ENCODE measurements at regions not wholly inside any gene's neighbourhood (a gene's known extent, or its start where the extent isn't known, plus 50 kb on each side); places are given as distances from the start of the nearest gene placed in this dataset.

GRCh38 chr14:104393898-104394381 is 185.6 kb upstream of the C14orf180 start:
- TF ChIP-seq TARDBP (IDR thresholded peaks at IDR 0.05) (no peak), BHLHE40 (IDR thresholded peaks at IDR 0.05; ENCODE audit: borderline replicate concordance) (no peak), SUZ12 (IDR thresholded peaks at IDR 0.05) (no peak), FOXM1 (IDR thresholded peaks at IDR 0.05; ENCODE audit: borderline replicate concordance) (no peak), LEF1 (IDR thresholded peaks at IDR 0.05; ENCODE audit: borderline replicate concordance) (no peak), HDGF (IDR thresholded peaks at IDR 0.05; ENCODE audit: borderline replicate concordance) (no peak), SP1 (IDR thresholded peaks at IDR 0.05) (no peak)

All from HEK293T (cell line).